NB4 (cell line): ENCODE measurements at regions not wholly inside any gene's neighbourhood (a gene's known extent, or its start where the extent isn't known, plus 50 kb on each side); places are given as distances from the start of the nearest gene placed in this dataset.

Source experiments
- DNase-seq: peaks from one replicate; pipeline ENCODE4 v3.0.0; 2010; ENCODE audit warnings: low read depth
- H3K4me3 ChIP-seq: one replicate; pipeline ENCODE4 v1.5.1; 2011; ENCODE audit warnings: mild to moderate bottlenecking, low read depth, low read length, moderate library complexity
- CTCF ChIP-seq: IDR thresholded peaks from one replicate; pipeline ENCODE4 v1.5.1; 2012; ENCODE audit warnings: low read depth, low read length
- MAX ChIP-seq: IDR thresholded peaks from 2 replicates; pipeline ENCODE4 v1.6.1; 2011; ENCODE audit warnings: low read depth, low read length
- MYC ChIP-seq: IDR thresholded peaks from 2 replicates; pipeline ENCODE4 v1.6.1; 2011; ENCODE audit warnings: low read depth, low read length
- POLR2A ChIP-seq: IDR thresholded peaks from 2 replicates; pipeline ENCODE4 v1.6.1; 2011; ENCODE audit warnings: mild to moderate bottlenecking; ENCODE audit not compliant: insufficient read length; ENCODE audit errors: extremely low read depth

- H3K4me3 ChIP-seq = no peak overlapping the region
- DNase-seq = no peak
- TF ChIP-seq MAX (no peak), MYC (no peak), POLR2A (no peak), CTCF (no peak)
Measured at GRCh38 chr4:187027272-187027671, 303.6 kb upstream of the FAT1 start.

GRCh38 chr4:187042251-187042650 is 318.6 kb upstream of the FAT1 start:
- TF ChIP-seq POLR2A = no peak
- no peak for TF ChIP-seq MYC
- no peak for TF ChIP-seq CTCF
- TF ChIP-seq MAX = no peak
- DNase-seq = no peak
- H3K4me3 ChIP-seq = no peak overlapping the region

GRCh38 chr4:187046471-187046870 is 322.8 kb upstream of the FAT1 start:
- TF ChIP-seq POLR2A (no peak), CTCF (no peak), MAX (no peak), MYC (no peak)
- H3K4me3 ChIP-seq = no peak overlapping the region
- no peak for DNase-seq

GRCh38 chr4:187059021-187059420 is 335.4 kb upstream of the FAT1 start:
- H3K4me3 ChIP-seq = no peak overlapping the region
- TF ChIP-seq MAX (no peak), CTCF (no peak), MYC (no peak), POLR2A (no peak)
- peak; percentile 3 for DNase-seq

GRCh38 chr4:187059895-187060294 is 336.2 kb upstream of the FAT1 start:
- DNase-seq = no peak
- H3K4me3 ChIP-seq = no peak overlapping the region
- TF ChIP-seq CTCF (no peak), MYC (no peak)

- H3K4me3 ChIP-seq = no peak overlapping the region
- DNase-seq = no peak
- TF ChIP-seq MYC = no peak
- no peak for TF ChIP-seq MAX
- TF ChIP-seq CTCF = no peak
- no peak for TF ChIP-seq POLR2A
Measured at GRCh38 chr4:187060551-187060950, 336.9 kb upstream of the FAT1 start.
